ENCODE measurements at regions not wholly inside any gene's neighbourhood (a gene's known extent, or its start where the extent isn't known, plus 50 kb on each side); places are given as distances from the start of the nearest gene placed in this dataset.

DNA sequence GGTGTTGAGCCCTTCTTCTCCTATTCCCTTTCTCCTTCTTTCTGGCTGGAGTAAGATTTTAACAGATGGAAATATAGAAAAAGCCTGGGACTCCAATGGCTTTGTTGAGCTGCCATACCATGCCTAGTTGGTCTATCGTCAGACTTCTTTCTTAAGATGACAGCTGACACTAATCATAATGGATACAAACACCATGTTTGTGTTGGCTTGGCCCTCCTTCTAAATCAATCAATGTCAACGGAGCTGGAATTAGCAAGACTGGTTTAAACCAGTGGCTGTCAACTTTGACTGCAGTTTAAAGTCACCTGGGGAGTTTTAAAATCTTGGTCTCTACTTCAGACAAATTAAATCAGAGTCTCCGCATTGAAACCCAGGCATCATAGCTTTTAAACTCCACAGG lies 264.5 kb upstream of the PRR16 start:
- DNase-seq (ENCODE audit: low read depth in 3 of 3, low spot score in 2 of 3), result no peak

GRCh38 chr5:120207129-120207528 lies 257.0 kb upstream of the PRR16 start:
- no peak for DNase-seq (ENCODE audit: low read depth in 3 of 3, low spot score in 2 of 3)

DNA sequence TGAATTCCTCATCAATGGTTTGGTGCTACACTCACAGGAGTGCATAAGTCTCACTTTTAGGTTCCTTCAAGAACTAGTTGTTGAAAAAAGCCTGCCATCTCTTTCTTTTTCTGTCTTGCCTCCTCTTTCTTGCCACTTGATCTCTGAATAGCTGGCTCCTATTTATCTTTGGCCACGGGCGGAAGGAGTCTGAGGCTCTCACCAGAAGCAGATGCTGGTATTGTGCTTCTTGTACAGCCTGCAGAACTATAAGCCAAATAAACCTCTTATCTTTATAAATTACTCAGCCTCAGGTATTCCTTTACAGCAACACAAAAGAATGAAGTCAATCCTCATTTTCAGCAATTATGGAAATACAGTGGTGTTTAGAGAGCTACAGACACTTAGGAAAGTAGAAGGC lies 247.1 kb upstream of the PRR16 start:
- no peak for DNase-seq (ENCODE audit: low read depth in 3 of 3, low spot score in 2 of 3)

DNA sequence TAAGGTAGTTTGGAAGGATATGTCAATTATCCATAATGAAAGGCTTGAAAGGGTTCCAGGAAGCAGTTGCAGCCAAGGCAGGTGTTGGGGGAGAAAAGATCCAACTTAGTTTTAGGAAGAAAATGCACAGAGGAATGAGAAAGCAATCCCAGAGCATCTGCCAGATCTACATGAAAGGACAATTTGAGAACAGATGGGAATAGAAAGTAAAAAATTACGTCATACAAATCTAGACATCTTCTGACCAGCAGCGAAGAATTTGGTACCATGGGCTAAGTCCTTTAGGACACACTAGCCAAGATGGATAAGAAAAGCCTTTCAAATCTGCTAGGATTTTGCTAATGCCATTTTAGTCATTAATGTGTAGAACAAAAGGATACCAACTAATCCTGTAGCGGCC lies 244.1 kb upstream of the PRR16 start:
- no peak for DNase-seq (ENCODE audit: low read depth in 3 of 3, low spot score in 2 of 3)

- DNase-seq (ENCODE audit: low read depth in 3 of 3, low spot score in 2 of 3), result no peak
Measured at GRCh38 chr5:120225524-120225923, 238.6 kb upstream of the PRR16 start.

DNA sequence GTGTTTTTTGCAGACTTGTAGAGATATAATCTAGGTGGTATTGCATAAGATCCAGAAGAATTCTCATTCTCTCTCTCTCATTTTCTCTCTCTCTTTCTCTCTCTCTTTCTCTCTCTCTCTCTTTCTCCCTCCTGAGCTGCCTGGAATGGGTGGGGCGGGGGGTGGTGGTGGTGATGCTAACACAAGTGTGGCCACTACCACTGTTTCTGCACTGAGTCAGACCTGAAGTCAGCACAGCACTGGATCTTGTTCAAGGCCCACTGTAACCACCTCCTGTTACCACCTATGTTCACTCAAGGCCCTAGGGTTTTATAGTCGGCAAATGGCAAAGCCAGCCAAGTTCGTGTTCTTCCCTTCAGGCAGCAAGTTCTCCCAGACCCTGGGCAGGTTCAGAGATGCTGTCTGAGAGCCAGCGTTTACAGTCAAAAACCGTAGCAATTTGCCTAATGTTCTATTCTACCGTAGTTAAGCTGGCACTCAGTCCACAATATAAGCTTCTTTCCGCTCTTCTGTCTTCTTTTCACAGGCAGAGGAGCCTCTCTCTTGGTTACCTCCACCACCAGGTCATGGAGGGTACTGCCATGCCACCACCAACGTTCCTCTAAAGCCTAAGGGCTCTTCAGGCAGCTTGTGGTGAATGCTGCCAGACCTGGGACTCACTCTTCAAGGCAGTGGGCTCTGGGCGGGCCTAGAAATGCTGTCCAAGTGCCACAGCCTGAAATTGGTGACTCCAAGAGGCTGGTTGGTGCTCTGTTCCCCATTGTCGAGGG lies 235.7 kb upstream of the PRR16 start:
- DNase-seq (ENCODE audit: low read depth in 3 of 3, low spot score in 2 of 3), result no peak

DNA sequence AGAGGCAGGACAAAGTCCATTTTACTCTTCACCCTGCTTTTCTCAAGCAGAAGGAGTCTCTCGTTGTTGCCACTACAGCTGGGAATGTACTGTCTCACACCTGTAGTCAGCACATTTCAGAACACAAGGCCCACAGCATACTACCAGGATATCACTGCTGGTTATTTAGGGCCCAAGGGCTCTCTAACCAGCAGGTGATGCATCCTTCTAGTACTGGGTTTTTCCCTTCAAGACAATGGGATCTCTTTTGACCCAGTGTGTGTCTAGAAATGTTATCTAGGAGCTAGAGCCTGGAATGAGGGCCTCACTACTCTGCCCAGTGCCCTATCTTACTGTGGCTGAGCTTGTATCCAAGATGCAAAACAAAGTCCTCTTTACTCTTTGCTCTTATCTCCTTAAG lies 235.1 kb upstream of the PRR16 start:
- DNase-seq (ENCODE audit: low read depth in 3 of 3, low spot score in 2 of 3), result no peak

DNA sequence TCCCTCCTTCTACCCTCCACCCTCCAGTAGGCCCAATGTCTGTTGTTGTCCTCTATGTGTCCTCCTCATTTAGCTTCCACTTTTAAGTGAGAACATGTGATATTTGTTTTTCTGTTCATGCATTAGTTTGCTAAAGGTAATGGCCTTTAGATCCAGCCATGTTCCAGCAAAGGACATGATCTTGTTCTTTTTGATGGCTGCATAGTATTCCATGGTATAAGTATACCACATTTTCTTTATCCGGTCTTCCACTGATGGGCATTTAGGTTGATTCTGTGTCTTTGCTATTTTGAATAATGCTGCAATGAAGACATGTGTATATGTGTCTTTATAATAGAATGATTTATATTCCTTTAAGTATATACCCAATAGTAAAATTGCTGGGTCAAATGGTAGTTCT lies 232.5 kb upstream of the PRR16 start:
- DNase-seq (ENCODE audit: low read depth in 3 of 3, low spot score in 2 of 3), result no peak

GRCh38 chr5:120236360-120236759 lies 227.7 kb upstream of the PRR16 start:
- DNase-seq (ENCODE audit: low read depth in 3 of 3, low spot score in 2 of 3), result no peak

DNA sequence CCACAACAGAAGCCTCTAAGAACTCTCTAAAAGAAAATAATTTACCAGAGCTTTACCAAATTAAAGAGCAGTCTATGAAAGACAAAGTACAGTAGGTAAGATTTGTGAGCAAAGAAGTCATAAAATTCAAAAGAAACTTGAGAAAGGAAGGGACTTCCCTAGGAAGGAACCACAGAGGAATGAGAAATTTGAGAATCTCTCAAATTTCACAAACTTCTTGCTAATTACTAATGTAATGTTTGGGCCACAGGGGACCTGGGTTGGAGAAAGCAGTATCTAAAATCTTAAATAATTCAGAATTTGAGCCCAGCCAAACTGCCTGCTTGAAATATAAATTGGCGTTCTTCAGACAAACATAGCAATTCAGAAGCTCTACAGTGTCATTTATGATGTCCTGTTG lies 225.0 kb upstream of the PRR16 start:
- no peak for DNase-seq (ENCODE audit: low read depth in 3 of 3, low spot score in 2 of 3)

DNA sequence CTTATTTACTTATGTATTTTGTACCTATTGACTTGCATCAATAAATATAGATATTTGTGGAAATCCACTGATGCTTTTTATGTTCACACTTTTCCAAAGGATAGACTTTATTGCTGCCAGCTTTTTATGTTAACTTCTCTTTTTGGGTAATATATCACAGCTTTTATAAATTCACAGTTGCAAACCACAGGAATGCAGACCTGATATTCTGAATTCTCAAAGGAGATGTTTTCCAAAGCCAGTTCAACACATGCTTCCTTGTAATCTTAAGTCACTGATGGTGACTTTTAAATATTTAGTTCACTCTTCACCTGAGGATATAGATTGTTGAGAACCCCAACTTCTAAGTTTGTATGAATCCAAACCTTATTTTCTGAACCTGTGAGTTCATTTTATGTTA lies 223.4 kb upstream of the PRR16 start:
- no peak for DNase-seq (ENCODE audit: low read depth in 3 of 3, low spot score in 2 of 3)

GRCh38 chr5:120241400-120241799 lies 222.7 kb upstream of the PRR16 start:
- DNase-seq (ENCODE audit: low read depth in 3 of 3, low spot score in 2 of 3), result no peak

- no peak for DNase-seq (ENCODE audit: low read depth in 3 of 3, low spot score in 2 of 3)
Measured at GRCh38 chr5:120251898-120252297, 212.2 kb upstream of the PRR16 start.

DNA sequence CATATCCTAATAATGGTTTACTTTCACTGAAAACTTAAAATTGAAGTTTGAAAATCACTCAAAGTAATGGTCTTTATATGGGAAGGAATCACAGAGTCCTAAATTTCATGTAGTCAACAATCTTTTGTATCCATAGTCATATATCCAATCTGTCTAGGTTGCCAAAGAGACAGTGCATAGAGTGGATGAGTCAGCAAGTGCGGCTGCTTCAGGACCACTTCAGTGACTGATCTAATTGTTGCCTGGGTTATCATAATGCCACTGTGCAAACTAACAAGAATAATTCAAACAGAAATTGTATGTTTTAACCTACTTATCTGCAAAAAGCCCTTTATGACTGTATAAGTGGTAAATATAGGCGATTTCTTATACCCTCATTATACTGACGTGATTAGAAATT lies 211.3 kb upstream of the PRR16 start:
- DNase-seq (ENCODE audit: low read depth in 3 of 3, low spot score in 2 of 3), result no peak

GRCh38 chr5:120254385-120254784 lies 209.7 kb upstream of the PRR16 start:
- no peak for DNase-seq (ENCODE audit: low read depth in 3 of 3, low spot score in 2 of 3)

DNA sequence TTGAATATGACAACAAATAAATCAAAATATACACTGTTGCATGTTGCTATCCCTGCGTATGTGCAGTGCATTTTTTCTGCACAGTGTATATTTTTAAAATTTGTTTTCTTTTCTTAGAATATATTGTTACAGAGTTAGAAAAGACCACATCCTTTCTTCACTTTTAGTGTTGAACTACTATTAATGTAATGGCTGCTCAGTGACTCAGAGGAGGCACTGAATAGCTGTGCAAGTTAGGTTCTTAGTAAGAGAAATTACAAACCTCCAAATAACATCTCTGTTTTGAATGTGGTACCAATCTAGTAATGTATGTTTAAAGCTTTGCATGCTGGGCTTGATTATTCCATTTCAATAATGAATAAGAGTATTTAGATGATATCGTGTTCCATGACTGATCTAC lies 208.9 kb upstream of the PRR16 start:
- DNase-seq (ENCODE audit: low read depth in 3 of 3, low spot score in 2 of 3), result no peak

DNA sequence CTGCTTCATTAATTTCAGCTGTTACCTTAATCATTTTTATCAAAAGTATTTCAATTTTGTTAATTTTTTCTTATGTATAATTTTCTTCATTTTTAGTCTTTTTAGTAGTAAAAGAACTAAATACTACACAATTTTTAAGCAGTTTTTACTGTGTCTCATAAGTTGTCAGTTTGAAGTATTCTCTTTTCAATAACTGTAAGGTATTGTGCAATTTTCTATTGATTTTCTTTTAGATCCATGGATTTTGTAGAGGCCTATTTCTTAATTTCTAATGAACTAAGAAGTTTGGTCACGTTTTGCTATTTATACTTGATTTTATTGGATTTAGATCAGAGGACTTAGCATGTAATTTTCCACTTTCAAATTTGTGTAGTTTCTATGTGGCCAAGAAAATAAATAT lies 207.7 kb upstream of the PRR16 start:
- no peak for DNase-seq (ENCODE audit: low read depth in 3 of 3, low spot score in 2 of 3)

DNA sequence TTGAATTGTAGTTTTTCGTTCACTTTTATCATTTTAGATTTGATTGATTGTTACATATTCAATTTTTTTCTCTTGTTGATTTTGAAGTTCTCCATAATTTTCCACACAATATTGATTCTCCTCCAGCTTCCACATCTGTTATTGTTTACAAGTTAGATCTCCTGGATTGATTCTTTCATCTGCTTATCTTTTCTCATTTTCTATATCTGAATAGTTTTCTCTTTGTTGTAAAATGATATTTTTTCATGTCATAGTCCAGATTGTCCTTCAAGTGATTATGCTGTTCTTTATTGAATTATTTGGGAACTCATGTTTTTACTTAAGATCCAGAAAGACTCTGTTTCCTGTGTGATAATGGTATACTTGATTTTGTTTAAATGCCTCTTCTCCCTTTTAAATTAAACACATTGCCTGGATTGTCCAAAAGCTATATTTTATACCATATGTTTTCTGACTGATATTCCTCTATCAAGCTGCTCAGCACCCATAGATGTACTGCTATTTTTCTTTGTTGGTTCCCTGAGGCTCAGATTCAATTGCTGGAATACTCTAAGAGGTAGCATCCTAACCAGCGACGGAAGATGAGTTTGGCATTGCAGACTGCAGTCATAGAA lies 206.6 kb upstream of the PRR16 start:
- no peak for DNase-seq (ENCODE audit: low read depth in 3 of 3, low spot score in 2 of 3)

- no peak for DNase-seq (ENCODE audit: low read depth in 3 of 3, low spot score in 2 of 3)
Measured at GRCh38 chr5:120258123-120258522, 206.0 kb upstream of the PRR16 start.

GRCh38 chr5:120260651-120261050 lies 203.4 kb upstream of the PRR16 start:
- no peak for DNase-seq (ENCODE audit: low read depth in 3 of 3, low spot score in 2 of 3)

- no peak for DNase-seq (ENCODE audit: low read depth in 3 of 3, low spot score in 2 of 3)
Measured at GRCh38 chr5:120270498-120270897, 193.6 kb upstream of the PRR16 start.

GRCh38 chr5:120293796-120294195 lies 170.3 kb upstream of the PRR16 start:
- no peak for DNase-seq (ENCODE audit: low read depth in 3 of 3, low spot score in 2 of 3)

- no peak for DNase-seq (ENCODE audit: low read depth in 3 of 3, low spot score in 2 of 3)
Measured at GRCh38 chr5:120297616-120298015, 166.5 kb upstream of the PRR16 start.

Measured in right renal cortex interstitium (tissue), 3 donors.